ENCODE measurements at regions not wholly inside any gene's neighbourhood (a gene's known extent, or its start where the extent isn't known, plus 50 kb on each side); places are given as distances from the start of the nearest gene placed in this dataset.
"Not testable (repeated sequence)": the region's sequence is repeated elsewhere in the genome, so short reads cannot be mapped to it uniquely, and the experiment has no call there.

- TF ChIP-seq CTCF (IDR thresholded peaks at IDR 0.05; ENCODE audit: insufficient read depth, low read depth, low read length, missing control alignments), result no peak
- DNase-seq (ENCODE audit: low read depth), result no peak
- H3K4me3 ChIP-seq (ENCODE audit: low read length), result no peak overlapping the region
These were observed 585.4 kb upstream of the PBX1 start for GRCh38 chr1:163973586-163973985.

GRCh38 chr1:163974120-163974519, 584.9 kb upstream of the PBX1 start:
- no peak overlapping the region for H3K4me3 ChIP-seq (ENCODE audit: low read length)
- TF ChIP-seq CTCF (IDR thresholded peaks at IDR 0.05; ENCODE audit: insufficient read depth, low read depth, low read length, missing control alignments), result no peak

GRCh38 chr1:163980394-163980793, 578.6 kb upstream of the PBX1 start:
- no peak for TF ChIP-seq CTCF (IDR thresholded peaks at IDR 0.05; ENCODE audit: insufficient read depth, low read depth, low read length, missing control alignments)
- no peak for DNase-seq (ENCODE audit: low read depth)
- no peak overlapping the region for H3K4me3 ChIP-seq (ENCODE audit: low read length)

More at GRCh38 chr1:163974120-163974519, 584.9 kb upstream of the PBX1 start:
- no peak for DNase-seq (ENCODE audit: low read depth)

GRCh38 chr1:163981500-163982030, 577.4 kb upstream of the PBX1 start:
- DNase-seq (ENCODE audit: low read depth), result no peak
- no peak for TF ChIP-seq CTCF (IDR thresholded peaks at IDR 0.05; ENCODE audit: insufficient read depth, low read depth, low read length, missing control alignments)
- H3K4me3 ChIP-seq (ENCODE audit: low read length), result no peak overlapping the region

GRCh38 chr1:163983097-163983496, 575.9 kb upstream of the PBX1 start:
- no peak overlapping the region for H3K4me3 ChIP-seq (ENCODE audit: low read length)
- DNase-seq (ENCODE audit: low read depth), result no peak
- TF ChIP-seq CTCF (IDR thresholded peaks at IDR 0.05; ENCODE audit: insufficient read depth, low read depth, low read length, missing control alignments), result no peak

GRCh38 chr1:163985700-163986099, 573.3 kb upstream of the PBX1 start:
- H3K4me3 ChIP-seq (ENCODE audit: low read length), result no peak overlapping the region
- DNase-seq (ENCODE audit: low read depth), result no peak
- TF ChIP-seq CTCF (IDR thresholded peaks at IDR 0.05; ENCODE audit: insufficient read depth, low read depth, low read length, missing control alignments), result no peak

- no peak overlapping the region for H3K4me3 ChIP-seq (ENCODE audit: low read length)
- DNase-seq (ENCODE audit: low read depth), result no peak
- no peak for TF ChIP-seq CTCF (IDR thresholded peaks at IDR 0.05; ENCODE audit: insufficient read depth, low read depth, low read length, missing control alignments)
These were observed 559.9 kb upstream of the PBX1 start for GRCh38 chr1:163999131-163999530.

- not testable (repeated sequence) for DNase-seq (ENCODE audit: low read depth); H3K4me3 ChIP-seq (ENCODE audit: low read length)
These were observed 552.8 kb upstream of the PBX1 start for GRCh38 chr1:164006186-164006585.

All from epithelial cell of esophagus (primary cell).